Tibial nerve (tissue), 4 donors: ENCODE measurements at regions not wholly inside any gene's neighbourhood (a gene's known extent, or its start where the extent isn't known, plus 50 kb on each side); places are given as distances from the start of the nearest gene placed in this dataset.

Source experiments
- DNase-seq, 2 donors: peaks; one replicate each; pipeline ENCODE4 v3.0.0-alpha.2; 2019; ENCODE audit warnings: low spot score in 2 of 2
- H3K27ac ChIP-seq, 4 donors: fragments of 200-600 bp; sonication (generic) in 3 of 4; one replicate each; pipeline ENCODE4 v1.5.1; 2017 to 2019; ENCODE audit warnings: mild to moderate bottlenecking in 1 of 4
- H3K27me3 ChIP-seq, 2 donors: fragments of 200-600 bp; sonication (generic) in 1 of 2; one replicate each; pipeline versions ENCODE4 v1.5.1 to v1.6.0; 2017 to 2019
- H3K36me3 ChIP-seq, 3 donors: fragments of 200-600 bp; sonication (generic); one replicate each; pipeline ENCODE4 v1.5.1; 2018 to 2019
- H3K4me1 ChIP-seq, 4 donors: fragments of 200-600 bp; sonication (generic) in 3 of 4; one replicate each; pipeline ENCODE4 v1.5.1; 2017 to 2019
- H3K4me3 ChIP-seq, 4 donors: fragments of 200-600 bp; sonication (generic) in 3 of 4; one replicate each; pipeline ENCODE4 v1.5.1; 2017 to 2019; ENCODE audit warnings: mild to moderate bottlenecking in 1 of 4, moderate library complexity in 1 of 4
- H3K9me3 ChIP-seq, 4 donors: fragments of 200-600 bp; sonication (generic) in 3 of 4; one replicate each; pipeline ENCODE4 v1.5.1; 2017 to 2019
- EP300 ChIP-seq, 2 donors: sonication (generic); formaldehyde crosslinking; IDR thresholded peaks; one replicate each; pipeline ENCODE4 v1.6.1; 2017; ENCODE audit warnings: antibody characterized with exemption in 2 of 2, mild to moderate bottlenecking in 1 of 2
- POLR2A ChIP-seq, 2 donors: fragments of 450-650 bp; IDR thresholded peaks; one replicate each; pipeline ENCODE4 v1.6.1; 2017; ENCODE audit warnings: antibody characterized with exemption in 2 of 2, mild to moderate bottlenecking in 2 of 2, moderate library complexity in 2 of 2
- WGBS, 2 donors: methylation state at CpG; one replicate each; pipeline ENCODE4 v1.1.5; 2018; 5-methylcytosine and 5-hydroxymethylcytosine counted together
- TF ChIP-seq, protein P1 (sequence below), 5 experiments: fragments of 200-600 bp in 3 of 5; fragments of 450-650 bp in 2 of 5; sonication (generic) in 3 of 5; IDR thresholded peaks; one replicate each; pipeline ENCODE4 v1.5.1; 2016 to 2019; ENCODE audit warnings: antibody characterized with exemption in 5 of 5, mild to moderate bottlenecking in 3 of 5, moderate library complexity in 2 of 5

DNA sequence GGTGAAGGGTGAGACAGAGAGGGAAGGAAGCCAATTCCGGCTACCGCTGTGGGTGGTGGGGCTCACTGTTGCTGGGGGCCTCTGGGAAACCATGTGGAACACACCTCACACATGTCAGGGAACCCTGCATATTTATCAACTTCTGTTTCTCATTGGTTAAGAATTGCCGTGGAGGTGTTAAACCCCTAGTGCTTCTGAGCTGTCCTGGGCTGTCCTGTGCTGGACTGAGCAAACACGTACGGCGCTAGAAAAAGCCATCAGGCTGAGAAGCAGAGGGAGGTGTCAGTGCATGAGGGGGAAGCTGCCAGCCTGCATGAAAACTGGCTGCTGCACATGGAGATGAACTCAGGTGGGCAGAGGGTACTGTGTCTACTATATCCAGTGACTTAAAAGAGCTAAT lies 103.9 kb upstream of the JAG1 start:
- DNase-seq: no peak
- H3K27ac ChIP-seq: no peak overlapping the region
- TF ChIP-seq POLR2A (IDR thresholded peaks at IDR 0.05) (no peak), EP300 (IDR thresholded peaks at IDR 0.05) (no peak)
- TF ChIP-seq, protein P1, sequence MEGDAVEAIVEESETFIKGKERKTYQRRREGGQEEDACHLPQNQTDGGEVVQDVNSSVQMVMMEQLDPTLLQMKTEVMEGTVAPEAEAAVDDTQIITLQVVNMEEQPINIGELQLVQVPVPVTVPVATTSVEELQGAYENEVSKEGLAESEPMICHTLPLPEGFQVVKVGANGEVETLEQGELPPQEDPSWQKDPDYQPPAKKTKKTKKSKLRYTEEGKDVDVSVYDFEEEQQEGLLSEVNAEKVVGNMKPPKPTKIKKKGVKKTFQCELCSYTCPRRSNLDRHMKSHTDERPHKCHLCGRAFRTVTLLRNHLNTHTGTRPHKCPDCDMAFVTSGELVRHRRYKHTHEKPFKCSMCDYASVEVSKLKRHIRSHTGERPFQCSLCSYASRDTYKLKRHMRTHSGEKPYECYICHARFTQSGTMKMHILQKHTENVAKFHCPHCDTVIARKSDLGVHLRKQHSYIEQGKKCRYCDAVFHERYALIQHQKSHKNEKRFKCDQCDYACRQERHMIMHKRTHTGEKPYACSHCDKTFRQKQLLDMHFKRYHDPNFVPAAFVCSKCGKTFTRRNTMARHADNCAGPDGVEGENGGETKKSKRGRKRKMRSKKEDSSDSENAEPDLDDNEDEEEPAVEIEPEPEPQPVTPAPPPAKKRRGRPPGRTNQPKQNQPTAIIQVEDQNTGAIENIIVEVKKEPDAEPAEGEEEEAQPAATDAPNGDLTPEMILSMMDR (IDR thresholded peaks at IDR 0.05): no peak
- H3K4me1 ChIP-seq: no peaks in the 10 kb centered on the region
- 85 to 91% methylated on average over 6 of the region's 6 CpGs for WGBS, 2 donors
- no peak overlapping the region for H3K4me3 ChIP-seq
- no peaks in the 10 kb centered on the region for H3K9me3 ChIP-seq
- no peaks in the 10 kb centered on the region for H3K36me3 ChIP-seq
- no peaks in the 10 kb centered on the region for H3K27me3 ChIP-seq

DNA sequence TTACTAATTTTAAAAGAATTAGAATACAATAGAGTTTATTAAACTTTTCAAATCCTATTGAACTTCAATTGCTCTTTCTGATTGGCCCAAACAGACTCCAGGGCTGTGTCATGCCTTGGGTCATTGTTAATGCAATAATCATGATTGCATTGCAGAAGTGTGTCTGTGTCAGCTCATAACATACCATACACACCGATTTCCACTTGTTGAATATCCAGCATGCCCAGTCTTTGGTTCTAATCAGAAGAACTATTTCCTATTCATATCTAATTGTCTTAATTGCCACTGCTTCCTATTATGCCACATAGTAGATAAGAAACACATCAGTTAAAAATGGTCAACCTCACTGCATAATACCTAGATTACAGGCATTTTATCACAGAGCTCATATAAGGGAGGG lies 106.1 kb upstream of the JAG1 start:
- TF ChIP-seq EP300 (IDR thresholded peaks at IDR 0.05) (no peak), POLR2A (IDR thresholded peaks at IDR 0.05) (no peak)
- TF ChIP-seq, protein P1 (IDR thresholded peaks at IDR 0.05): no peak
- Histone ChIP-seq H3K27me3 (no peaks in the 10 kb centered on the region), H3K27ac (no peak overlapping the region), H3K9me3 (no peaks in the 10 kb centered on the region), H3K4me3 (no peak overlapping the region), H3K4me1 (no peaks in the 10 kb centered on the region), H3K36me3 (no peaks in the 10 kb centered on the region)
- WGBS, 2 donors: 49 to 56% methylated on average over 1 of the region's 1 CpG
- DNase-seq: no peak

DNA sequence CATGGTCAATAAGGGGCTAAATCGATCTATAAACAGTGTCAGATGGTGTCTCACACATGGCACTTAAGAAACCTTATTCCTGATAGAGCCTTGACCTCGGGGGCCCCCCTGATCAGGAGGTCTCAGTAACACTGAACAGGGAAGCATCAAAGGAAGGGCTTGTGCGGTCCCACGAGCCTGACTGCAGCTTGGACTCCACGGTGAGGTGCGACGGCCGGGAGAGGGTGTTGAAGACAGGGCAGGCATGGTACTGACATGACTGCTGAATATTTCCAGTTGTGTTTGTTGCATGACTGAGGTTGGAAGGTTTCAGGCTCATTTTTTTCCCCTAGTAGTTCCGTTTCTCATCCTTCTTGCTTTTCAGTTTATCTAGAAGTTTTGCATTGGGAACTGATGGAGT lies 107.1 kb upstream of the JAG1 start:
- Histone ChIP-seq H3K9me3 (no peaks in the 10 kb centered on the region), H3K4me3 (no peak overlapping the region), H3K27me3 (no peaks in the 10 kb centered on the region), H3K36me3 (no peaks in the 10 kb centered on the region), H3K27ac (no peak overlapping the region), H3K4me1 (no peaks in the 10 kb centered on the region)
- TF ChIP-seq, protein P1 (IDR thresholded peaks at IDR 0.05): no peak
- no peak for TF ChIP-seq POLR2A (IDR thresholded peaks at IDR 0.05)
- no peak for TF ChIP-seq EP300 (IDR thresholded peaks at IDR 0.05)
- DNase-seq: no peak
- WGBS, 2 donors: 80 to 81% methylated on average over 9 of the region's 9 CpGs

DNA sequence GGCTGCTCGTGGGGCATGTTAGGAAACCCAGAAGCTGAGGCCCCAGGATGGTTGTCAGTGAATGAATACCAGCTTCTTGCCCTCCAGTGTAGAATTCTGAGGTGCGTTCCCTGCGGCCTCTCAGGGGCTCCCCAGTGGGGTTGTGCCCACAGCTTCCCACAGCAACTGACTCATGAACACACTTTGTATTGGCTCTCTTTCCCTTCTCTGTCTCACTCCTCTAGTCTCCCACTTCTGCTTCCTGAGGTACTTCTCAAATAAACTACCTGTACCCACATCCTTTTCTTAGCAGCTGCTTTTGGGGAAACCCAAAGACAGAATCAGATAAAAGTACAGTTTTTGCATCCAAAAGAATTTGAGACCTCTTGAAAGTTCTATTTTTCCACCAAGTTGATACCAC lies 107.7 kb upstream of the JAG1 start:
- TF ChIP-seq EP300 (IDR thresholded peaks at IDR 0.05) (no peak), POLR2A (IDR thresholded peaks at IDR 0.05) (no peak)
- TF ChIP-seq, protein P1 (IDR thresholded peaks at IDR 0.05): no peak
- no peaks in the 10 kb centered on the region for H3K4me1 ChIP-seq
- no peak for DNase-seq

DNA sequence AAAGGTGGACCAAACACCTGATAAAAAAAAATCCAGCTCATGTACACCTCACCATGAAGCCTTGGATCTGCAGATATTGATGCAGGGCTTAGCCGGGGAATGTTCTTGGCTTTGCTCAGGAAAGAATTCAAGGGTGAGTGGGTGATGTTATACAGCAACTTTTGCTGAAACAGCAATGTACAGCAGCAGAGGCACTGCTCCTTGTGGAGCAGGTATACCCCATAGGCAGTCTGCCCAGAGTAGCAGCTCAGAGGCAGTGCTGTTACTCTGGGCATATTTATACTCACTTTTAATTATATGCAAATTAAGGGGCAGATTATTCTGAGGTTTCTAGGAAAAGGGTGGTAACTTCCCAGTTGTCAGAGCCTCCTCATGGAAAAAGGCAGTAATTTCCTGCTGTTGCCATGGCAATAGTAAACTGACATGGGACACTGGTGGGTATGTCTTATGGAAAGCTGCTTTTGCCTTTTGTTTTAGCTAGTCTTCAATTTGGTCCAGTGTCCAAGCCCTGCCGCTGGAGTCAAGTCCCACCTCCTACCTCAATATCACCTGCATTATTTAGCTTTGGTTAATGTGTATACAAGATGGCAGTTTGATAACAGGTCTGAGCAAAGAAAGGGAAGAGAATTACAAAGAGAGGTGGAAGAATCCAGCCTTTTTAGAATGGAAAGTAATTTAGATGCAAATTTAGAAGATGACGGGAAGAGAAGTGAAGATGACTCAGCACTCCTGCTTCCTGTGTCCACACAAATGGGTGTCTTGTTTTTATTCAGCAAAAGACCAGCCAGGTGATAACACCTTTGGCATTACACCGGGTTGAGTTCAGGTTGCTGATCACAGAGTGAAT lies 110.1 kb upstream of the JAG1 start:
- WGBS, 2 donors: 76 to 77% methylated on average over 4 of the region's 4 CpGs
- Histone ChIP-seq H3K4me3 (no peak overlapping the region), H3K4me1 (no peaks in the 10 kb centered on the region), H3K27me3 (no peaks in the 10 kb centered on the region), H3K27ac (no peak overlapping the region), H3K36me3 (no peaks in the 10 kb centered on the region), H3K9me3 (no peaks in the 10 kb centered on the region)
- TF ChIP-seq EP300 (IDR thresholded peaks at IDR 0.05): no peak
- no peak for TF ChIP-seq POLR2A (IDR thresholded peaks at IDR 0.05)
- TF ChIP-seq, protein P1 (IDR thresholded peaks at IDR 0.05): no peak
- DNase-seq: no peak

More for the DNA sequence above, 107.7 kb upstream of the JAG1 start:
- H3K4me3 ChIP-seq: no peak overlapping the region
- no peaks in the 10 kb centered on the region for H3K36me3 ChIP-seq
- no peak overlapping the region for H3K27ac ChIP-seq
- no peaks in the 10 kb centered on the region for H3K9me3 ChIP-seq
- 83 to 93% methylated on average over 3 of the region's 3 CpGs for WGBS, 2 donors
- H3K27me3 ChIP-seq: no peaks in the 10 kb centered on the region
